ENCODE measurements at regions not wholly inside any gene's neighbourhood (a gene's known extent, or its start where the extent isn't known, plus 50 kb on each side); places are given as distances from the start of the nearest gene placed in this dataset.

GRCh38 chr3:194857469-194858113 is 171.9 kb downstream of the FAM43A start:
- TF ChIP-seq POLR2A (IDR thresholded peaks at IDR 0.05): no peak
- TF ChIP-seq, protein P1, sequence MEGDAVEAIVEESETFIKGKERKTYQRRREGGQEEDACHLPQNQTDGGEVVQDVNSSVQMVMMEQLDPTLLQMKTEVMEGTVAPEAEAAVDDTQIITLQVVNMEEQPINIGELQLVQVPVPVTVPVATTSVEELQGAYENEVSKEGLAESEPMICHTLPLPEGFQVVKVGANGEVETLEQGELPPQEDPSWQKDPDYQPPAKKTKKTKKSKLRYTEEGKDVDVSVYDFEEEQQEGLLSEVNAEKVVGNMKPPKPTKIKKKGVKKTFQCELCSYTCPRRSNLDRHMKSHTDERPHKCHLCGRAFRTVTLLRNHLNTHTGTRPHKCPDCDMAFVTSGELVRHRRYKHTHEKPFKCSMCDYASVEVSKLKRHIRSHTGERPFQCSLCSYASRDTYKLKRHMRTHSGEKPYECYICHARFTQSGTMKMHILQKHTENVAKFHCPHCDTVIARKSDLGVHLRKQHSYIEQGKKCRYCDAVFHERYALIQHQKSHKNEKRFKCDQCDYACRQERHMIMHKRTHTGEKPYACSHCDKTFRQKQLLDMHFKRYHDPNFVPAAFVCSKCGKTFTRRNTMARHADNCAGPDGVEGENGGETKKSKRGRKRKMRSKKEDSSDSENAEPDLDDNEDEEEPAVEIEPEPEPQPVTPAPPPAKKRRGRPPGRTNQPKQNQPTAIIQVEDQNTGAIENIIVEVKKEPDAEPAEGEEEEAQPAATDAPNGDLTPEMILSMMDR (IDR thresholded peaks at IDR 0.05): no peak

Measured in testis (tissue), 2 donors.